ENCODE measurements at regions not wholly inside any gene's neighbourhood (a gene's known extent, or its start where the extent isn't known, plus 50 kb on each side); places are given as distances from the start of the nearest gene placed in this dataset.
A peak's percentile ranks its signal among the peaks of the same experiment; 100 is the strongest.
"Not testable (repeated sequence)": the region's sequence is repeated elsewhere in the genome, so short reads cannot be mapped to it uniquely, and the experiment has no call there.

DNA sequence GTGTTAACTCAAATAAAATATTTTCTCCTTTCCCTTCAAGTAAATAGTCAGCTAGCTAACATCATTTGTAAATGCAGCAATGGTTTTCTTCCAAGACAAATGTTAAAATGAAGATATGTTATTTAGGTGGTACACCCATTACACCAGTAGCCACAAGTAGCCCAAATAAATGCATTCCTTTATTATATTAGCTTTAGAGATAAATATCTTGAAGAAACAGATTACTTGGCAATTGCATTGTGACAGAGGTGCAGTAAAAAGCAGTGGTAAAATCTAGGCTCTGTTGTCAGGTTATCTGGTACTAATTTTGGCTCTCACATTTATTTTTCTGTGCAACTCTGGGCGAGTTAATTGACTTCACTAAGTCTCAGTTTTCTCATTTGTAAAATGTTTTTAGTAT is 193.0 kb downstream of the NAA11 start:
- Mint-ChIP-seq H3K9me3 (no peaks in the 10 kb centered on the region), H3K4me1 (ENCODE audit: unreplicated experiment) (no peaks in the 10 kb centered on the region), H3K27ac (no peak overlapping the region), H3K36me3 (no peaks in the 10 kb centered on the region), H3K4me3 (no peak overlapping the region), H3K27me3 (no peaks in the 10 kb centered on the region)
- TF ChIP-seq, protein P1, sequence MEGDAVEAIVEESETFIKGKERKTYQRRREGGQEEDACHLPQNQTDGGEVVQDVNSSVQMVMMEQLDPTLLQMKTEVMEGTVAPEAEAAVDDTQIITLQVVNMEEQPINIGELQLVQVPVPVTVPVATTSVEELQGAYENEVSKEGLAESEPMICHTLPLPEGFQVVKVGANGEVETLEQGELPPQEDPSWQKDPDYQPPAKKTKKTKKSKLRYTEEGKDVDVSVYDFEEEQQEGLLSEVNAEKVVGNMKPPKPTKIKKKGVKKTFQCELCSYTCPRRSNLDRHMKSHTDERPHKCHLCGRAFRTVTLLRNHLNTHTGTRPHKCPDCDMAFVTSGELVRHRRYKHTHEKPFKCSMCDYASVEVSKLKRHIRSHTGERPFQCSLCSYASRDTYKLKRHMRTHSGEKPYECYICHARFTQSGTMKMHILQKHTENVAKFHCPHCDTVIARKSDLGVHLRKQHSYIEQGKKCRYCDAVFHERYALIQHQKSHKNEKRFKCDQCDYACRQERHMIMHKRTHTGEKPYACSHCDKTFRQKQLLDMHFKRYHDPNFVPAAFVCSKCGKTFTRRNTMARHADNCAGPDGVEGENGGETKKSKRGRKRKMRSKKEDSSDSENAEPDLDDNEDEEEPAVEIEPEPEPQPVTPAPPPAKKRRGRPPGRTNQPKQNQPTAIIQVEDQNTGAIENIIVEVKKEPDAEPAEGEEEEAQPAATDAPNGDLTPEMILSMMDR (conservative IDR thresholded peaks at IDR 0.05): no peak
- no peak for DNase-seq (ENCODE audit: extremely low spot score, unreplicated experiment)

DNA sequence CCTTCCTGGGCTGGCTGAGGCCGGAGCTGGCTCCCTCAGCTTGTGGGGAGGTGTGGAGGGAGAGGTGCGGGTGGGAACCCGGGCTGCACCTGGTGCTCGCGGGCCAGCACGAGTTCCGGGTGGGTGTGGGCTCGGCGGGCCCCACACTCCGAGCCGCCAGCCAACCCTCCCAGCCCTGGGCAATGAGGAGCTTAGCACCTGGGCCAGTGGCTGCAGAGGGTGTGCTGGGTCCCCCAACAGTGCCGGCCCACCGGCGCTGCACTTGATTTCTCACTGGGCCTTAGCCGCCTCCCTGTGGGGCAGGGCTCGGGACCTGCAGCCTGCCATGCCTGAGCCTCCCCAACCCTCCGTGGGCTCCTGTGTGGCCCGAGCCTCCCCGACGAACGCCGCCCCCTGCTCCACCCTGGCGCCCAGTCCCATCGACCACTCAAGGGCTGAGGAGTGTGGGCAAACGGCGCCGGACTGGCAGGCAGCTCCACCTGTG is 182.7 kb upstream of the PAQR3 start:
- Mint-ChIP-seq H3K36me3 (peaks cover 7% of the 10 kb centered on the region), H3K9me3 (peaks cover 32% of the 10 kb centered on the region), H3K27ac (no peak overlapping the region), H3K4me3 (no peak overlapping the region), H3K4me1 (ENCODE audit: unreplicated experiment) (no peaks in the 10 kb centered on the region), H3K27me3 (no peaks in the 10 kb centered on the region)
- DNase-seq (ENCODE audit: extremely low spot score, unreplicated experiment): no peak
- TF ChIP-seq, protein P1 (conservative IDR thresholded peaks at IDR 0.05): no peak

DNA sequence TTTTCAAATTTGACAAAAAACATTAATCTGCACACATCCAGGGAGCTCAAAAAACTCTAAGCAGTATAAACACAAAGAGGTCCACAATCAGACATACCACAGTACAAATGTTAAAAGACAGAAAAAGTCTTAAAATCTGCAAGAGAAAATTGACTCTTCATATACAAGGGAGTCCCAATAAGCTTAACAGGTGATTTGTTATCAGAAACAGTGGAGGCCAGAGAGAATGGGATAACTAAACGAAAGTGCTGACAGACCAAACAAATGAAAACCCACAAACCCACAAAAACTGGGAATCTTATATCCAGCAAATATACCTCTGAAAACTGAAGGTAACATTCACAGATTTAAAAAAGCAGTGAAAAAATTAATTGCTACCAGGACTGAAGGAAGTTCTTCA is 182.0 kb upstream of the PAQR3 start:
- TF ChIP-seq, protein P1 (conservative IDR thresholded peaks at IDR 0.05): no peak
- H3K27me3 Mint-ChIP-seq: no peaks in the 10 kb centered on the region
- H3K36me3 Mint-ChIP-seq: peaks cover 7% of the 10 kb centered on the region
- H3K4me1 Mint-ChIP-seq (ENCODE audit: unreplicated experiment): no peaks in the 10 kb centered on the region
- H3K4me3 Mint-ChIP-seq: no peak overlapping the region
- DNase-seq (ENCODE audit: extremely low spot score, unreplicated experiment): no peak
- no peak overlapping the region for H3K27ac Mint-ChIP-seq
- H3K9me3 Mint-ChIP-seq: peaks cover 32% of the 10 kb centered on the region

DNA sequence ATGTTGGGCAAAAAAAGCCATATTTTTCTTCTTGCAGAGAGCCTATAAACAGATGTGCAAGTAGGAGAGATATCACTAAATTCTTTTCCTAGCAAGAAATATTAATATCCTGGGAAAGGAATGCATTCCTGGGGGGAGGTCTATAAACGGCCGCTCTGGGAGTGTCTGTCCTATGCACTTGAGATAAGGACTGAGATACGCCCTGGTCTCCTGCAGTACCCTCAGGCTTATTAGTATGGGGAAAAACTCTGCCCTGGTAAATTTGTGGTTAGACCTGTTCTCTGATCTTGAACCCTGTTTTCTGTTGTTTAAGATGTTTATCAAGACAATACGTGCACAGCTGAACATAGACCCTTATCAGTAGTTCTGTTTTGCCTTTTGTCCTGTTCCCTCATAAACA is 177.8 kb upstream of the PAQR3 start:
- not testable (repeated sequence) for H3K4me1 Mint-ChIP-seq (ENCODE audit: unreplicated experiment)
- H3K9me3 Mint-ChIP-seq: peaks cover 28% of the 10 kb centered on the region

DNA sequence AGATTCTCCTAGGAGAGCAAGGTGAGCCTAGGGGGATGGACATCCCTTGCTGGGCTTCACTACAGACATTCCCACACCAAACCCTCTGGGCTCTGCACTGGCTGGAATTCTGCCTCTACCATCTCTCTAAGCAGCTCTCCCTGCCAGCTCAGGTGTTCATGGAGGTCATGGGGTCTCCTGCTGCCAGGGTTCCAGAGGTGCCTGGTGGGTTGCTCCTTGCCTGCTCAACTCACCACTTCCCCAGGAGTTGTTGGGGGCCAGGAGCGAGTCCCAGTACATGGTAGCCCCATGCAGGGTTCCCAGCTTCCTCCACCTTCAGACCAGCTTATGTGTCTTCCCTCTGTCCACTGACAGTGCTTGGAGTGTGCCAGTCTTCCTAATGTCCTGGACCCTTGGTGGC is 167.8 kb upstream of the PAQR3 start:
- Mint-ChIP-seq H3K27ac (no peak overlapping the region), H3K4me1 (ENCODE audit: unreplicated experiment) (no peaks in the 10 kb centered on the region), H3K27me3 (no peaks in the 10 kb centered on the region), H3K36me3 (no peaks in the 10 kb centered on the region), H3K9me3 (peaks cover 4% of the 10 kb centered on the region), H3K4me3 (no peak overlapping the region)
- no peak for DNase-seq (ENCODE audit: extremely low spot score, unreplicated experiment)
- TF ChIP-seq, protein P1 (conservative IDR thresholded peaks at IDR 0.05): no peak

More for the DNA sequence above, 177.8 kb upstream of the PAQR3 start:
- H3K36me3 Mint-ChIP-seq; H3K27ac Mint-ChIP-seq; DNase-seq (ENCODE audit: extremely low spot score, unreplicated experiment); H3K27me3 Mint-ChIP-seq; H3K4me3 Mint-ChIP-seq: not testable (repeated sequence)

DNA sequence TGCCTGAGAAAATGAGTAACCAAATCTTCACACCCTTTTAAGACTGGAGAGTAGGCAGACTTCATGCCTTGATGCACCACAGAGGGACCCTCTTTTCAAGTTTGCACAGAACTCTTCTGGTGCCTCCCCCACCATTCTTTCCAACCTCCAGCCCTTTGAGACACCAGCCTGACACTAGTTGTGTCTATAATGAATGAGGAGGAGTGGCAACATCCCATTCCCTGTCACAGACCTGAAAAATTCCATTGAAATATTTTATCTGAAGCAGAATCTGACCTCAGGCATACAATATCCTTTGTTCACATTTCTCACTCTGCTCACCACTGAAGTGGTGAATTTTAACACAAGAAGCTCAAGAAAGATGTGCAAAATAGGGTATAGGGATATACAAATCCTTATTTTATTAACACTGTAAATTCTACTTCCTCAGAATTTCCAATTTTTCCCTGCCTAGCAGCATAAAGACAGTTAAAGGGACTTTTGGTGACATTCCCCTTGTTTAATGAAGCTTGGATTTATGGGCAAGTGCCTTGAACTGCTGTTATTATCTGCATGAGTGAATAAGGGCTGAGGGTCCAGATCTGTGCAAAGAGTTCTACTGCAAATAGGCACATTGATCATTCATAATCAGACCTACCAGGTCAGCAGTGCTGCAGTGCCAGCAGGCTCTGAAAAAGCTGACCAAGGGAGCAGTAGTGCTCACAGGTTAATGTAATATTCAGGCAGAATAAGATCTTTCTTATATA is 149.9 kb upstream of the PAQR3 start:
- Mint-ChIP-seq H3K4me1 (ENCODE audit: unreplicated experiment) (peaks cover 18% of the 10 kb centered on the region), H3K4me3 (peak overlapping the region; percentile 24), H3K9me3 (no peaks in the 10 kb centered on the region), H3K27ac (no peak overlapping the region), H3K36me3 (no peaks in the 10 kb centered on the region), H3K27me3 (peaks cover 28% of the 10 kb centered on the region)
- TF ChIP-seq, protein P1 (conservative IDR thresholded peaks at IDR 0.05): no peak
- no peak for DNase-seq (ENCODE audit: extremely low spot score, unreplicated experiment)
